ENCODE measurements at regions not wholly inside any gene's neighbourhood (a gene's known extent, or its start where the extent isn't known, plus 50 kb on each side); places are given as distances from the start of the nearest gene placed in this dataset.

- TF ChIP-seq CTCF (IDR thresholded peaks at IDR 0.05) (no peak), ZFX (IDR thresholded peaks at IDR 0.05; ENCODE audit: borderline replicate concordance) (no peak)
Measured at GRCh38 chr21:22076471-22076870, 1078.3 kb downstream of the NCAM2 start.

All from 22Rv1 (cell line).